ENCODE measurements at regions not wholly inside any gene's neighbourhood (a gene's known extent, or its start where the extent isn't known, plus 50 kb on each side); places are given as distances from the start of the nearest gene placed in this dataset.

DNA sequence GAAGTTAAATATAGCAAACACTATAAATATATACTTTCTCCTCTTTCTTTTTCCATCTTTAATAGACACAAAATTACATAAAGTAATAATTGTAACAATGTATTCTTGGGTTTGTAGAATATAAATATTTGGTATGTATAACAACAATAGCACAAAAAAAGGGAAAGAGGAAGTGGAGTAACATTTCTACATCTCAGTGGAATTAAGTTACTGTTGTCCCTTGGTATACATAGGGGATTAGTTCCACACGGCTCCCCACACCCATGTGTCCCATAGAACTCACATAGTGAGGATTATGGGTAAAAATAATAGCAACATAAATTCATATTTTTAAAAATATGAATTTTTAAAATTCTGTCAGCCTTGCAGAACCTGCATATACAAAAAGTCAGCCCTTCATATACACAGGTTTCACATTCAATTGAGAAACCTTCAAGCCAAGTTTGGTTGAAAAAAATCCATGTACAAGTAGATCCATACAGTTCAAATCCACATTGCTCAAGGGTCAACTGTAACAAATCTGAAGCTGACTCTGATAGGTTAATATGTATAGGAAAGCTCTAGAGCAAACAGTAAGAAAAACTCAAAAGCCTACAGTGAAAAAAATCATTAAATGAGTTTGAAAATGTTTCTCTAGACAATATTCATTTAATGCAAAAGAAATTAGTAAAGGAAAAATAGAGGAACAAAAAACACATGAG lies 92.4 kb downstream of the HYCC1 start:
- H3K27me3 Mint-ChIP-seq (ENCODE audit: unreplicated experiment), result no peaks in the 10 kb centered on the region
- peaks cover 6% of the 10 kb centered on the region for H3K36me3 Mint-ChIP-seq (ENCODE audit: unreplicated experiment)
- H3K4me1 Mint-ChIP-seq (ENCODE audit: unreplicated experiment), result peaks cover 3% of the 10 kb centered on the region
- no peak overlapping the region for H3K4me3 Mint-ChIP-seq (ENCODE audit: unreplicated experiment)
- TF ChIP-seq, protein P1, sequence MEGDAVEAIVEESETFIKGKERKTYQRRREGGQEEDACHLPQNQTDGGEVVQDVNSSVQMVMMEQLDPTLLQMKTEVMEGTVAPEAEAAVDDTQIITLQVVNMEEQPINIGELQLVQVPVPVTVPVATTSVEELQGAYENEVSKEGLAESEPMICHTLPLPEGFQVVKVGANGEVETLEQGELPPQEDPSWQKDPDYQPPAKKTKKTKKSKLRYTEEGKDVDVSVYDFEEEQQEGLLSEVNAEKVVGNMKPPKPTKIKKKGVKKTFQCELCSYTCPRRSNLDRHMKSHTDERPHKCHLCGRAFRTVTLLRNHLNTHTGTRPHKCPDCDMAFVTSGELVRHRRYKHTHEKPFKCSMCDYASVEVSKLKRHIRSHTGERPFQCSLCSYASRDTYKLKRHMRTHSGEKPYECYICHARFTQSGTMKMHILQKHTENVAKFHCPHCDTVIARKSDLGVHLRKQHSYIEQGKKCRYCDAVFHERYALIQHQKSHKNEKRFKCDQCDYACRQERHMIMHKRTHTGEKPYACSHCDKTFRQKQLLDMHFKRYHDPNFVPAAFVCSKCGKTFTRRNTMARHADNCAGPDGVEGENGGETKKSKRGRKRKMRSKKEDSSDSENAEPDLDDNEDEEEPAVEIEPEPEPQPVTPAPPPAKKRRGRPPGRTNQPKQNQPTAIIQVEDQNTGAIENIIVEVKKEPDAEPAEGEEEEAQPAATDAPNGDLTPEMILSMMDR (IDR thresholded peaks at IDR 0.05), result no peak
- no peak for DNase-seq (ENCODE audit: extremely low spot score, unreplicated experiment)
- no peak overlapping the region for H3K27ac Mint-ChIP-seq (ENCODE audit: unreplicated experiment)
- peaks cover 8% of the 10 kb centered on the region for H3K9me3 Mint-ChIP-seq (ENCODE audit: unreplicated experiment)

DNA sequence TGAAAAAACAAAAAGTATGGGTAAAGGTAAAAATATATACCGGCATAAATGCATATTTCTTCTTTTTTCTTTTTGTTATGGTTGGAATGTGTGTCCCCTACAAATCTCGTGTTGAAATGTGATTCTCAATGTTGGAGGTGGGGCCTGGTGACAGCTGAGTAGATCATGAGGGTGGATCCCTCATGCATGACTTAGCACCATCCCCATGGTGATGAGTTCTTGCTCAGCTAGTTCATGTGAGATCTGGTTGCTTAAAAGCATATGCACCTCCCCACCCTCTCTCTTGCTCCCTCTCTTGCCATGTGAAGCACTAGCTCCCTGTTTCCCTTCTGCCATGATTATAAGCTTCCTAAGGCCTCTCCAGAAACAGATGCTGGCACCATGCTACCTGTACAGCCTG lies 93.3 kb downstream of the HYCC1 start:
- DNase-seq (ENCODE audit: extremely low spot score, unreplicated experiment), result no peak
- TF ChIP-seq, protein P1 (IDR thresholded peaks at IDR 0.05), result no peak
- H3K4me3 Mint-ChIP-seq (ENCODE audit: unreplicated experiment), result no peak overlapping the region
- peaks cover 8% of the 10 kb centered on the region for H3K9me3 Mint-ChIP-seq (ENCODE audit: unreplicated experiment)
- peaks cover 3% of the 10 kb centered on the region for H3K4me1 Mint-ChIP-seq (ENCODE audit: unreplicated experiment)
- H3K27ac Mint-ChIP-seq (ENCODE audit: unreplicated experiment), result no peak overlapping the region
- peaks cover 6% of the 10 kb centered on the region for H3K36me3 Mint-ChIP-seq (ENCODE audit: unreplicated experiment)
- no peaks in the 10 kb centered on the region for H3K27me3 Mint-ChIP-seq (ENCODE audit: unreplicated experiment)

DNA sequence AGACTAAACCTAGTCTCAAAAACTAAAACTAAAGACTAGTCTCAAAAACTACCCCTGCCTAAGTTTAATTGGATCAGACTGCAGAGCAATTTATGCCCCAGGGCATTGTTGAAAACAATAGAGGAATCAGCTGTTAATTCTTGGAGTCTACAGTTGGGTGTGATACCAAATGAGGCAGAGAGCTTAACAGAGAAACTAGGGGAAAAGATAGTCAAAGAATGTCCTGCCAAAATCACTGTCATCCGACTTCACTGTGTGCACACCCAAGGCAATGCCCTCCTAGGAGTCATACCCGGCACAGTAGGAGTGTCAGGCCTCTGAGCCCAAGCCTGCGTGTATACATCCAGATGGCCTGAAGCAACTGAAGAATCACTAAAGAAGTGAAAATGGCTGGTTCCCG lies 90.5 kb upstream of the TOMM7 start:
- Mint-ChIP-seq H3K27me3 (ENCODE audit: unreplicated experiment) (no peaks in the 10 kb centered on the region), H3K9me3 (ENCODE audit: unreplicated experiment) (peaks cover 4% of the 10 kb centered on the region), H3K36me3 (ENCODE audit: unreplicated experiment) (peaks cover 8% of the 10 kb centered on the region), H3K4me1 (ENCODE audit: unreplicated experiment) (no peaks in the 10 kb centered on the region), H3K4me3 (ENCODE audit: unreplicated experiment) (no peak overlapping the region), H3K27ac (ENCODE audit: unreplicated experiment) (no peak overlapping the region)
- TF ChIP-seq, protein P1 (IDR thresholded peaks at IDR 0.05), result no peak
- DNase-seq (ENCODE audit: extremely low spot score, unreplicated experiment), result no peak

DNA sequence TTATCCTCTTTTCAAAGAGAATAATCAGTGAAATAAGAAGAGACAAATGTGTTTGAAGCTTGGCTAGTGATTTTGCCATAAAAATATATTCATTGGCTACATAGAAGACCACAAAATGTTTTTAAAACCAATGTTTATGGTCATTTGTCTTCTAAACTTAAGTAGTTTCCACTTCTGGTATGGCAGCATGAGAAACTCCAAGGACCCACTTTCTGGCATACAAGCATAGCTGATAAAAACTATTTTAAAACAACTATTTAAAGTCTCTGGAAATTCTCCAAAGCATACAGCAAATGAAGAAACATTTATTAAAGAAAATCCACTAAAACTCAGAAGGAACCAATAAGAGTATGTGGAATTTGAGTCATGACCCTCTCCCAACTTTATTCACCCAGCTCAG lies 89.2 kb upstream of the TOMM7 start:
- TF ChIP-seq, protein P1 (IDR thresholded peaks at IDR 0.05), result no peak
- H3K4me3 Mint-ChIP-seq (ENCODE audit: unreplicated experiment), result no peak overlapping the region
- no peak overlapping the region for H3K27ac Mint-ChIP-seq (ENCODE audit: unreplicated experiment)
- no peak for DNase-seq (ENCODE audit: extremely low spot score, unreplicated experiment)
- H3K9me3 Mint-ChIP-seq (ENCODE audit: unreplicated experiment), result peaks cover 4% of the 10 kb centered on the region
- peaks cover 8% of the 10 kb centered on the region for H3K36me3 Mint-ChIP-seq (ENCODE audit: unreplicated experiment)
- H3K27me3 Mint-ChIP-seq (ENCODE audit: unreplicated experiment), result no peaks in the 10 kb centered on the region
- H3K4me1 Mint-ChIP-seq (ENCODE audit: unreplicated experiment), result no peaks in the 10 kb centered on the region

DNA sequence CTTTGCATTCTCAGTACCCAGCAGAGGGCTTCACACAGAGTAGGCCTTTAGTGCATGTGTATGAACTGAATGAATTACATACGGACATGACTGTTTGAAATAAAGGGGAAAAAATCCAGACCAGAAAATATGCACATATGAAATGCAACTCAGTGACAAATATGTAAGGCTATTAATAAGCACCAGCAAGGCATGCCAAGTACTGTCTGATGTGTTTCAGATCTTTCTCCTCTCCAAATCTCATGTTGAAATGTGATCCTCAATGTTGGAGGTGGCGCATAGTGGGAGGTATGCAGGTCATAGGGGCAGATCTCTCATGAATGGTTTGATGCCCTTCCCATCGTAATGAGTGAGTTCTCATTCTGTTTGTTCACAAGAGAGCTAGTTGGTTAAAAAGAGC lies 87.3 kb upstream of the TOMM7 start:
- no peak overlapping the region for H3K4me3 Mint-ChIP-seq (ENCODE audit: unreplicated experiment)
- H3K4me1 Mint-ChIP-seq (ENCODE audit: unreplicated experiment), result no peaks in the 10 kb centered on the region
- peaks cover 2% of the 10 kb centered on the region for H3K9me3 Mint-ChIP-seq (ENCODE audit: unreplicated experiment)
- H3K27me3 Mint-ChIP-seq (ENCODE audit: unreplicated experiment), result no peaks in the 10 kb centered on the region
- peaks cover 8% of the 10 kb centered on the region for H3K36me3 Mint-ChIP-seq (ENCODE audit: unreplicated experiment)
- TF ChIP-seq, protein P1 (IDR thresholded peaks at IDR 0.05), result no peak
- DNase-seq (ENCODE audit: extremely low spot score, unreplicated experiment), result no peak
- no peak overlapping the region for H3K27ac Mint-ChIP-seq (ENCODE audit: unreplicated experiment)
